ENCODE measurements at regions not wholly inside any gene's neighbourhood (a gene's known extent, or its start where the extent isn't known, plus 50 kb on each side); places are given as distances from the start of the nearest gene placed in this dataset.

DNA sequence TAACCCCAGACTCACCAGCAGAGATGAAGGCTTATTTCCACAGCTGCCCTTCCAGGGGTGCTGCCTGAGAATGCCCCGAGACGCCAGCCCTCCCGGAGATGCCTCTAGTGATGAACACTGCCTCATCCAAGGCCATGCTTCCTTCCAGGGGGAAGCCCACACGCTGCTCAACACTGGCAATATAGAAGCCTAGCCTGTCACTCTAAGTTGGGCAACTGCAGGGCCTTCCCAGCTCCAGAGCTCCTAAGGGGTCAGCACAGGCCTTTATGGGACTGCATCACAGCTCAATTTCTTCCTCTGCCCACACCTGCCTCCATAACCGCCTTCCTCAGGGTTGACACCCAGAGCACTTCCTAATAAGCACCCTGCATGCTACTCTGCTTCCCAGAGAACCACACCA is 217.7 kb downstream of the ABHD5 start:
- Histone ChIP-seq H3K9ac (ENCODE audit: insufficient read depth in 1 of 2, low read length in 2 of 2) (no peak overlapping the region), H3K4me1 (ENCODE audit: control insufficient read depth in 5 of 5, insufficient read depth in 5 of 5, low read length in 5 of 5) (no peaks in the 10 kb centered on the region), H3K27ac (ENCODE audit: low read depth in 1 of 2, low read length in 1 of 2) (peak overlapping the region in 1 of 2 donors; percentile 9), H3K9me3 (ENCODE audit: control insufficient read depth in 4 of 4, insufficient read depth in 3 of 4, low read length in 3 of 4) (no peaks in the 10 kb centered on the region), H3K4me3 (no peak overlapping the region), H3K27me3 (ENCODE audit: control insufficient read depth in 3 of 3, insufficient read depth in 3 of 3, low read length in 2 of 3) (no peaks in the 10 kb centered on the region), H3K36me3 (ENCODE audit: control insufficient read depth in 4 of 4, insufficient read depth in 4 of 4, low read length in 4 of 4) (no peaks in the 10 kb centered on the region)
- DNase-seq = no peak
- no peak for ATAC-seq (ENCODE audit: insufficient read depth, low FRiP score)
- 87 to 93% methylated on average over 5 of the region's 5 CpGs for WGBS, 2 donors
- TF ChIP-seq CTCF (IDR thresholded peaks at IDR 0.05; ENCODE audit: control extremely low read depth, extremely low read depth) = no peak

GRCh38 chr3:43909149-43909548 is 218.4 kb downstream of the ABHD5 start:
- Histone ChIP-seq H3K4me1 (ENCODE audit: control insufficient read depth in 5 of 5, insufficient read depth in 5 of 5, low read length in 5 of 5) (no peaks in the 10 kb centered on the region), H3K36me3 (ENCODE audit: control insufficient read depth in 4 of 4, insufficient read depth in 4 of 4, low read length in 4 of 4) (no peaks in the 10 kb centered on the region), H3K27ac (ENCODE audit: low read depth in 1 of 2, low read length in 1 of 2) (no peak overlapping the region), H3K9ac (ENCODE audit: insufficient read depth in 1 of 2, low read length in 2 of 2) (no peak overlapping the region), H3K9me3 (ENCODE audit: control insufficient read depth in 4 of 4, insufficient read depth in 3 of 4, low read length in 3 of 4) (no peaks in the 10 kb centered on the region), H3K27me3 (ENCODE audit: control insufficient read depth in 3 of 3, insufficient read depth in 3 of 3, low read length in 2 of 3) (no peaks in the 10 kb centered on the region), H3K4me3 (no peak overlapping the region)
- 79 to 92% methylated on average over 3 of the region's 3 CpGs for WGBS, 2 donors
- ATAC-seq (ENCODE audit: insufficient read depth, low FRiP score) (no peak), DNase-seq (no peak)
- no peak for TF ChIP-seq CTCF (IDR thresholded peaks at IDR 0.05; ENCODE audit: control extremely low read depth, extremely low read depth)

DNA sequence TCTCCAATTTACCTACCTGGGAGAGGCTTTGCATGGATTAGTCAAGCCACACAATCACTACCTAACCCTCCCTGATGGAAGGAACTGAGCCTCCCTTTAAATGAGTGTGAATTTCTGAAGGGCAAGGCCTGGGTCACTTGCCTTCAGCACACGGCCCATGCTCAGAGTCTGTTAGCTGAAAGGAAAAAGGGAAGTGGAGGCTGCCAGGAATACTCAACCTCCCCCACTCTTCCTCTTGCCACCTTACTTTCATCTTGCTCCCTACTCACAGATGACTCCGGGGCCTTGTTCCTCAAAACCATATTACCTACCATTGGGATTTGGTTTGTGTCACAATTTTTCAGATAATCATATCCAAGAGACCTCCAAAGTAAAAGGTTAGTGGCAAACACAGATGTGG is 220.0 kb downstream of the ABHD5 start:
- WGBS, 2 donors = 30 to 55% methylated on average over 2 of the region's 2 CpGs
- TF ChIP-seq CTCF (IDR thresholded peaks at IDR 0.05; ENCODE audit: control extremely low read depth, extremely low read depth) = no peak
- no peak for ATAC-seq (ENCODE audit: insufficient read depth, low FRiP score)
- Histone ChIP-seq H3K27ac (ENCODE audit: low read depth in 1 of 2, low read length in 1 of 2) (no peak overlapping the region), H3K36me3 (ENCODE audit: control insufficient read depth in 4 of 4, insufficient read depth in 4 of 4, low read length in 4 of 4) (no peaks in the 10 kb centered on the region), H3K27me3 (ENCODE audit: control insufficient read depth in 3 of 3, insufficient read depth in 3 of 3, low read length in 2 of 3) (no peaks in the 10 kb centered on the region), H3K9ac (ENCODE audit: insufficient read depth in 1 of 2, low read length in 2 of 2) (no peak overlapping the region), H3K9me3 (ENCODE audit: control insufficient read depth in 4 of 4, insufficient read depth in 3 of 4, low read length in 3 of 4) (no peaks in the 10 kb centered on the region), H3K4me1 (ENCODE audit: control insufficient read depth in 5 of 5, insufficient read depth in 5 of 5, low read length in 5 of 5) (no peaks in the 10 kb centered on the region), H3K4me3 (no peak overlapping the region)
- no peak for DNase-seq

Measured in lung (tissue), 11 donors.